ENCODE measurements at regions not wholly inside any gene's neighbourhood (a gene's known extent, or its start where the extent isn't known, plus 50 kb on each side); places are given as distances from the start of the nearest gene placed in this dataset.
"Not testable (repeated sequence)": the region's sequence is repeated elsewhere in the genome, so short reads cannot be mapped to it uniquely, and the experiment has no call there.

GRCh38 chr16:86243571-86244154 lies 266.7 kb upstream of the FOXF1 start:
- DNase-seq: no peak

GRCh38 chr16:86244158-86244557 lies 266.2 kb upstream of the FOXF1 start:
- no peak for DNase-seq

GRCh38 chr16:86244936-86245335 lies 265.4 kb upstream of the FOXF1 start:
- DNase-seq: no peak

GRCh38 chr16:86245351-86245750 lies 265.0 kb upstream of the FOXF1 start:
- DNase-seq: no peak

GRCh38 chr16:86245895-86246294 lies 264.4 kb upstream of the FOXF1 start:
- DNase-seq: no peak

GRCh38 chr16:86248310-86248905 lies 261.9 kb upstream of the FOXF1 start:
- DNase-seq: no peak

- DNase-seq: no peak
These were observed 260.7 kb upstream of the FOXF1 start for GRCh38 chr16:86249631-86250030.

- no peak for DNase-seq
These were observed 258.6 kb upstream of the FOXF1 start for GRCh38 chr16:86251682-86252081.

GRCh38 chr16:86252596-86252995 lies 257.7 kb upstream of the FOXF1 start:
- no peak for DNase-seq

- no peak for DNase-seq
These were observed 254.4 kb upstream of the FOXF1 start for GRCh38 chr16:86255966-86256365.

- DNase-seq: no peak
These were observed 253.3 kb upstream of the FOXF1 start for GRCh38 chr16:86256995-86257394.

GRCh38 chr16:86257546-86257945 lies 252.8 kb upstream of the FOXF1 start:
- no peak for DNase-seq

- no peak for DNase-seq
These were observed 251.6 kb upstream of the FOXF1 start for GRCh38 chr16:86258713-86259112.

- no peak for DNase-seq
These were observed 250.8 kb upstream of the FOXF1 start for GRCh38 chr16:86259499-86259898.

GRCh38 chr16:86261379-86261778 lies 248.9 kb upstream of the FOXF1 start:
- DNase-seq: no peak

GRCh38 chr16:86267657-86268056 lies 242.7 kb upstream of the FOXF1 start:
- DNase-seq: not testable (repeated sequence)

- no peak for DNase-seq
These were observed 239.6 kb upstream of the FOXF1 start for GRCh38 chr16:86270696-86271095.

GRCh38 chr16:86272744-86273143 lies 237.6 kb upstream of the FOXF1 start:
- no peak for DNase-seq

- no peak for DNase-seq
These were observed 233.1 kb upstream of the FOXF1 start for GRCh38 chr16:86277221-86277620.

GRCh38 chr16:86277859-86278258 lies 232.5 kb upstream of the FOXF1 start:
- DNase-seq: not testable (repeated sequence)

GRCh38 chr16:86281421-86281820 lies 228.9 kb upstream of the FOXF1 start:
- DNase-seq: no peak

- DNase-seq: no peak
These were observed 226.4 kb upstream of the FOXF1 start for GRCh38 chr16:86283944-86284343.

- no peak for DNase-seq
These were observed 224.9 kb upstream of the FOXF1 start for GRCh38 chr16:86285421-86285820.

- no peak for DNase-seq
These were observed 224.1 kb upstream of the FOXF1 start for GRCh38 chr16:86285938-86286921.
